ENCODE measurements at regions not wholly inside any gene's neighbourhood (a gene's known extent, or its start where the extent isn't known, plus 50 kb on each side); places are given as distances from the start of the nearest gene placed in this dataset.
A peak's percentile ranks its signal among the peaks of the same experiment; 100 is the strongest.
"Not testable (repeated sequence)": the region's sequence is repeated elsewhere in the genome, so short reads cannot be mapped to it uniquely, and the experiment has no call there.

DNA sequence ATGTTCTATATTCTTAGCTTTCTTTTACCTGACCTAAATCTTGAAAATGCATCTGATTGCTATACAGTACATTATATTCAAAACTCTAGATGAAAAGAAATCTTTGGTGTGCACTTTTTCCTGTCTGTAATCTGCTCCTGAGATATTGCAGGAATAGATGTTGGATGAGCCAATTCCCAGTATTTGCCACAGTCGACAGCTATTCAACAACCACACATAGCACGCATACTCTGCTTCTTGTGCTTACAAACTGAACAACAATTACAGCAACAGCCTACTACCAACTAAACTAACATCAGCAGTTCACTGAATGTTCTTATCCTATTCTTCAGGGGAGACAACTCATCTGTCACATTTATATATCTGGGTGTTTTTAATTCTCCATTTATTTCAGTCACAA is 573.9 kb upstream of the GRID2 start:
- H3K27me3 ChIP-seq (ENCODE audit: control insufficient read depth, insufficient read depth, low read length) = no peaks in the 10 kb centered on the region
- FAIRE-seq = no peak
- DNase-seq (ENCODE audit: low read depth) = no peak
- H3K36me3 ChIP-seq (ENCODE audit: control insufficient read depth, insufficient read depth, low read length) = no peaks in the 10 kb centered on the region
- no peak for TF ChIP-seq CTCF (IDR thresholded peaks at IDR 0.05; ENCODE audit: insufficient read depth, low read length, severe bottlenecking)
- H3K4me3 ChIP-seq (ENCODE audit: low read depth, low read length) = no peak overlapping the region

DNA sequence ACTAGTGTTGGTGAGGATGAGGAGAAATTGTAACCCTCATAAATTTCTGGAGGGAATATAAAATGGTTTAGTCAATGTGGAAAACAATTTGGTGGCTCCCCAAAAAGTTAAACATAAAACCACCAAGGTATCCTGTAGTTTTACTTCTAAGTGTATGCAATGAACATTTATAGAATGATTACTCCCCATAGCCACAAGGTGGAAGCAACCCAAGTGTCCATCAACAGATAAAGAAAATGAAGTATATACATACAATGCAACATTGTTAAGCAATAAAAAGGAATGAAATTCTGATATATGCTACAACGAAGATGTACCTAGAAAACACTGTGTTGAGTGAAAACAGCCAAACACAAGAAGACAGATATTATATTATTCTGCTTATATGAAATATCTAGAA is 569.1 kb upstream of the GRID2 start:
- Histone ChIP-seq H3K36me3 (ENCODE audit: control insufficient read depth, insufficient read depth, low read length) (no peaks in the 10 kb centered on the region), H3K4me3 (ENCODE audit: low read depth, low read length) (no peak overlapping the region), H3K27me3 (ENCODE audit: control insufficient read depth, insufficient read depth, low read length) (no peaks in the 10 kb centered on the region)
- DNase-seq (ENCODE audit: low read depth) = peak; percentile 29
- no peak for FAIRE-seq
- TF ChIP-seq CTCF (IDR thresholded peaks at IDR 0.05; ENCODE audit: insufficient read depth, low read length, severe bottlenecking) = no peak

- FAIRE-seq = not testable (repeated sequence)
Observed at GRCh38 chr4:91738831-91739230, 564.9 kb upstream of the GRID2 start.

GRCh38 chr4:91746551-91746950 is 557.2 kb upstream of the GRID2 start:
- Histone ChIP-seq H3K36me3 (ENCODE audit: control insufficient read depth, insufficient read depth, low read length) (no peaks in the 10 kb centered on the region), H3K27me3 (ENCODE audit: control insufficient read depth, insufficient read depth, low read length) (no peaks in the 10 kb centered on the region), H3K4me3 (ENCODE audit: low read depth, low read length) (no peak overlapping the region)
- FAIRE-seq = no peak
- DNase-seq (ENCODE audit: low read depth) = no peak
- no peak for TF ChIP-seq CTCF (IDR thresholded peaks at IDR 0.05; ENCODE audit: insufficient read depth, low read length, severe bottlenecking)

More at GRCh38 chr4:91738831-91739230, 564.9 kb upstream of the GRID2 start:
- H3K4me3 ChIP-seq (ENCODE audit: low read depth, low read length); H3K27me3 ChIP-seq (ENCODE audit: control insufficient read depth, insufficient read depth, low read length); H3K36me3 ChIP-seq (ENCODE audit: control insufficient read depth, insufficient read depth, low read length); DNase-seq (ENCODE audit: low read depth): not testable (repeated sequence)

- Histone ChIP-seq H3K4me3 (ENCODE audit: low read depth, low read length) (no peak overlapping the region), H3K36me3 (ENCODE audit: control insufficient read depth, insufficient read depth, low read length) (no peaks in the 10 kb centered on the region), H3K27me3 (ENCODE audit: control insufficient read depth, insufficient read depth, low read length) (no peaks in the 10 kb centered on the region)
- FAIRE-seq = no peak
- no peak for TF ChIP-seq CTCF (IDR thresholded peaks at IDR 0.05; ENCODE audit: insufficient read depth, low read length, severe bottlenecking)
- no peak for DNase-seq (ENCODE audit: low read depth)
Observed at GRCh38 chr4:91751961-91752360, 551.8 kb upstream of the GRID2 start.

DNA sequence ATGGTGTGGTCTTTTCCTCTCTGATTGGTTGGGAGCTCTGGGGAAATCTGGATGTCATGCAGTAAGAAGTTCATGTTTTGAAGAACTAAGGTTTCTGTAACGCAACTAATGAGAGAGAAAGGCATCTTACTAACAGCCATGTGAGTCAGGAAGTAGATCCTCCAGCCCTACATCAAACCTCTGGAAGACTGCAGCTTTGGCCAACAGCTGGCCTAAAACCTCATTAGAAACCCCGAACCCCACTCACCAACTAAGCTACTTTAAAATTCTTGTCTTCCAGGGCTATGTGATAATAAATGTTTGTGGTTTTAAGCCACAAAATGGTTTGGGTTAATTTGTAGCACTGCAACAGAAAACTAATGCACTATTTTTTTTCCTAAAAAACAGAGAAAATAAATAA is 549.0 kb upstream of the GRID2 start:
- DNase-seq (ENCODE audit: low read depth) (no peak), FAIRE-seq (no peak)
- Histone ChIP-seq H3K36me3 (ENCODE audit: control insufficient read depth, insufficient read depth, low read length) (no peaks in the 10 kb centered on the region), H3K4me3 (ENCODE audit: low read depth, low read length) (no peak overlapping the region), H3K27me3 (ENCODE audit: control insufficient read depth, insufficient read depth, low read length) (no peaks in the 10 kb centered on the region)
- no peak for TF ChIP-seq CTCF (IDR thresholded peaks at IDR 0.05; ENCODE audit: insufficient read depth, low read length, severe bottlenecking)

Measured in bronchial epithelial cell (primary cell).